Panc1 (cell line): ENCODE measurements at regions not wholly inside any gene's neighbourhood (a gene's known extent, or its start where the extent isn't known, plus 50 kb on each side); places are given as distances from the start of the nearest gene placed in this dataset.

ENCODE experiments used
- ATAC-seq: fragments of 200-7000 bp; cut with Tn5 transposase; 2 replicates; pipeline ENCODE4 v1.9.1; 2020; ENCODE audit warnings: mild to moderate bottlenecking, moderate library complexity
- BruUV-seq: library from RNA; stranded (reverse); fragments of 400-500 nt; replicated peaks from 2 replicates; lab custom pipeline; 2021; lab: Mats Ljungman, UMichigan
- CTCF ChIA-PET: fragments of 300-600 bp; sonication (Branson Sonifier 250); formaldehyde crosslinking; loops from one replicate; lab custom pipeline; 2022; ENCODE audit warnings: antibody characterized with exemption; lab: Charles Lee
- POLR2A ChIA-PET: fragments of 300-600 bp; sonication (Branson Sonifier 250); formaldehyde crosslinking; loops from one replicate; lab custom pipeline; 2022; ENCODE audit warnings: antibody characterized with exemption; lab: Charles Lee
- DNase-seq: peaks from one replicate; pipeline ENCODE4 v3.0.0-alpha.2; 2010; ENCODE audit warnings: low read depth, low spot score
- H3K27ac ChIP-seq: 2 replicates; pipeline ENCODE4 v1.5.1; 2011; ENCODE audit warnings: mild to moderate bottlenecking, low read length, inconsistent platforms
- H3K27me3 ChIP-seq: fragments of 200-500 bp; sonication (Bioruptor generic); 2 replicates; pipeline ENCODE4 v1.6.0; 2014; ENCODE audit warnings: low read length, inconsistent platforms; ENCODE audit not compliant: control insufficient read depth, insufficient read depth
- H3K36me3 ChIP-seq: fragments of 200-500 bp; sonication (Bioruptor generic); 2 replicates; pipeline ENCODE4 v1.5.1; 2014; ENCODE audit warnings: inconsistent platforms, mild to moderate bottlenecking, low read length, moderate library complexity; ENCODE audit not compliant: control insufficient read depth, insufficient read depth
- H3K4me1 ChIP-seq: 2 replicates; pipeline ENCODE4 v1.5.1; 2011; ENCODE audit warnings: inconsistent platforms, mild to moderate bottlenecking, low read length, moderate library complexity; ENCODE audit not compliant: control insufficient read depth, insufficient read depth
- H3K4me3 ChIP-seq, 2 experiments: 2 replicates each; pipeline ENCODE4 v1.5.1; 2011 to 2012; ENCODE audit warnings: low read depth in 2 of 2, low read length in 2 of 2, mild to moderate bottlenecking in 2 of 2, inconsistent platforms in 1 of 2, moderate library complexity in 1 of 2
- H3K9me3 ChIP-seq: fragments of 200-500 bp; sonication (Bioruptor generic); 2 replicates; pipeline ENCODE4 v1.5.1; 2014; ENCODE audit warnings: low read depth, mild to moderate bottlenecking, inconsistent platforms, low read length, moderate library complexity; ENCODE audit not compliant: control insufficient read depth, insufficient read depth
- POLR2AphosphoS5 ChIP-seq: IDR thresholded peaks from 2 replicates; pipeline ENCODE4 v1.6.1; 2012; ENCODE audit warnings: mild to moderate bottlenecking, low read depth, low read length, moderate library complexity
- SIN3A ChIP-seq: IDR thresholded peaks from 2 replicates; pipeline ENCODE4 v1.6.1; 2012; ENCODE audit warnings: low read depth, mild to moderate bottlenecking, low read length, moderate library complexity, borderline replicate concordance; ENCODE audit not compliant: insufficient read depth
- TCF7L2 ChIP-seq: IDR thresholded peaks from 2 replicates; pipeline ENCODE4 v1.6.1; 2011; ENCODE audit warnings: mild to moderate bottlenecking, low read depth, low read length, inconsistent platforms
- in situ Hi-C: cut with HindIII; loops from 2 replicates; pipeline ENCODE4 v1.10.0; 2016; ENCODE audit warnings: low sequenced_read_pairs, low pct_unique_long_range_greater_than_20kb
- intact Hi-C: fragments of 100-400 bp; cut with micrococcal nuclease; formaldehyde crosslinking; loops from one replicate; pipeline ENCODE4 v1.10.0; 2022; ENCODE audit not compliant: unreplicated experiment
- TF ChIP-seq, protein P1 (sequence below), 2 experiments: IDR thresholded peaks; 2 replicates each; pipeline ENCODE4 v1.6.1; 2011 to 2012; ENCODE audit warnings: low read depth in 2 of 2, control low read depth in 1 of 2, low read length in 1 of 2, mild to moderate bottlenecking in 1 of 2, moderate library complexity in 1 of 2; ENCODE audit not compliant: insufficient read depth in 1 of 2
- TF ChIP-seq, protein P2 (sequence below): fragments of 450-650 bp; IDR thresholded peaks from 2 replicates; pipeline ENCODE4 v1.5.1; 2017; ENCODE audit warnings: mild to moderate bottlenecking

DNA sequence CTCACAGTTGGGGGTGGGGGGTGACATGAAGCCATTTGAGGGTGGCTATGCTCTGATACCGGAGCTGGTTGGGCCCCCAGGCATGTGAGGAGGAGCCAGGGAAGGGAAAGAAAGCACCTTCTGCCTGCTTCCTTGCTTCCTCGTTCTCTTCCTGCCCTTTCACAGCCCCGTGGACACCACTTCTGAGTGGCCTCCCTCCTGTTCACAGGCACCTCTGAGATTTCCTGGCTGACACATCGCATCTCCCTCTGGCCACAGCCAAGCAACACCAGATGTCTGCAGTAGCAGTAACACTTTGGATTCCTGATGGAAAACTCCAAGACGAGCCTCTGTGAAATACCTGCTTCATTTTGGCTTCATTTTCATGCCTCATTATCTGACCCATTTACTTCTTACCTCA, 64.7 kb upstream of the ST3GAL5 start:
- no TSS peak for BruUV-seq
- intact Hi-C loops (no loop called here), in situ Hi-C loops (no loop called here)
- Histone ChIP-seq H3K9me3 (no peaks in the 10 kb centered on the region), H3K27ac (no peak overlapping the region), H3K36me3 (no peaks in the 10 kb centered on the region), H3K4me3 (no peak overlapping the region), H3K27me3 (no peaks in the 10 kb centered on the region), H3K4me1 (no peaks in the 10 kb centered on the region)
- POLR2A ChIA-PET = no interaction called here
- DNase-seq (no peak), ATAC-seq (no peak)
- TF ChIP-seq, protein P1, sequence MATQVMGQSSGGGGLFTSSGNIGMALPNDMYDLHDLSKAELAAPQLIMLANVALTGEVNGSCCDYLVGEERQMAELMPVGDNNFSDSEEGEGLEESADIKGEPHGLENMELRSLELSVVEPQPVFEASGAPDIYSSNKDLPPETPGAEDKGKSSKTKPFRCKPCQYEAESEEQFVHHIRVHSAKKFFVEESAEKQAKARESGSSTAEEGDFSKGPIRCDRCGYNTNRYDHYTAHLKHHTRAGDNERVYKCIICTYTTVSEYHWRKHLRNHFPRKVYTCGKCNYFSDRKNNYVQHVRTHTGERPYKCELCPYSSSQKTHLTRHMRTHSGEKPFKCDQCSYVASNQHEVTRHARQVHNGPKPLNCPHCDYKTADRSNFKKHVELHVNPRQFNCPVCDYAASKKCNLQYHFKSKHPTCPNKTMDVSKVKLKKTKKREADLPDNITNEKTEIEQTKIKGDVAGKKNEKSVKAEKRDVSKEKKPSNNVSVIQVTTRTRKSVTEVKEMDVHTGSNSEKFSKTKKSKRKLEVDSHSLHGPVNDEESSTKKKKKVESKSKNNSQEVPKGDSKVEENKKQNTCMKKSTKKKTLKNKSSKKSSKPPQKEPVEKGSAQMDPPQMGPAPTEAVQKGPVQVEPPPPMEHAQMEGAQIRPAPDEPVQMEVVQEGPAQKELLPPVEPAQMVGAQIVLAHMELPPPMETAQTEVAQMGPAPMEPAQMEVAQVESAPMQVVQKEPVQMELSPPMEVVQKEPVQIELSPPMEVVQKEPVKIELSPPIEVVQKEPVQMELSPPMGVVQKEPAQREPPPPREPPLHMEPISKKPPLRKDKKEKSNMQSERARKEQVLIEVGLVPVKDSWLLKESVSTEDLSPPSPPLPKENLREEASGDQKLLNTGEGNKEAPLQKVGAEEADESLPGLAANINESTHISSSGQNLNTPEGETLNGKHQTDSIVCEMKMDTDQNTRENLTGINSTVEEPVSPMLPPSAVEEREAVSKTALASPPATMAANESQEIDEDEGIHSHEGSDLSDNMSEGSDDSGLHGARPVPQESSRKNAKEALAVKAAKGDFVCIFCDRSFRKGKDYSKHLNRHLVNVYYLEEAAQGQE (IDR thresholded peaks at IDR 0.05; ENCODE audit: insufficient read depth in 1 of 2, low read depth in 2 of 2, low read length in 1 of 2) = no peak
- TF ChIP-seq, protein P2, sequence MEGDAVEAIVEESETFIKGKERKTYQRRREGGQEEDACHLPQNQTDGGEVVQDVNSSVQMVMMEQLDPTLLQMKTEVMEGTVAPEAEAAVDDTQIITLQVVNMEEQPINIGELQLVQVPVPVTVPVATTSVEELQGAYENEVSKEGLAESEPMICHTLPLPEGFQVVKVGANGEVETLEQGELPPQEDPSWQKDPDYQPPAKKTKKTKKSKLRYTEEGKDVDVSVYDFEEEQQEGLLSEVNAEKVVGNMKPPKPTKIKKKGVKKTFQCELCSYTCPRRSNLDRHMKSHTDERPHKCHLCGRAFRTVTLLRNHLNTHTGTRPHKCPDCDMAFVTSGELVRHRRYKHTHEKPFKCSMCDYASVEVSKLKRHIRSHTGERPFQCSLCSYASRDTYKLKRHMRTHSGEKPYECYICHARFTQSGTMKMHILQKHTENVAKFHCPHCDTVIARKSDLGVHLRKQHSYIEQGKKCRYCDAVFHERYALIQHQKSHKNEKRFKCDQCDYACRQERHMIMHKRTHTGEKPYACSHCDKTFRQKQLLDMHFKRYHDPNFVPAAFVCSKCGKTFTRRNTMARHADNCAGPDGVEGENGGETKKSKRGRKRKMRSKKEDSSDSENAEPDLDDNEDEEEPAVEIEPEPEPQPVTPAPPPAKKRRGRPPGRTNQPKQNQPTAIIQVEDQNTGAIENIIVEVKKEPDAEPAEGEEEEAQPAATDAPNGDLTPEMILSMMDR = no peak
- no peak for TF ChIP-seq POLR2AphosphoS5
- no peak for TF ChIP-seq TCF7L2
- TF ChIP-seq SIN3A = no peak
- CTCF ChIA-PET = no interaction called here

DNA sequence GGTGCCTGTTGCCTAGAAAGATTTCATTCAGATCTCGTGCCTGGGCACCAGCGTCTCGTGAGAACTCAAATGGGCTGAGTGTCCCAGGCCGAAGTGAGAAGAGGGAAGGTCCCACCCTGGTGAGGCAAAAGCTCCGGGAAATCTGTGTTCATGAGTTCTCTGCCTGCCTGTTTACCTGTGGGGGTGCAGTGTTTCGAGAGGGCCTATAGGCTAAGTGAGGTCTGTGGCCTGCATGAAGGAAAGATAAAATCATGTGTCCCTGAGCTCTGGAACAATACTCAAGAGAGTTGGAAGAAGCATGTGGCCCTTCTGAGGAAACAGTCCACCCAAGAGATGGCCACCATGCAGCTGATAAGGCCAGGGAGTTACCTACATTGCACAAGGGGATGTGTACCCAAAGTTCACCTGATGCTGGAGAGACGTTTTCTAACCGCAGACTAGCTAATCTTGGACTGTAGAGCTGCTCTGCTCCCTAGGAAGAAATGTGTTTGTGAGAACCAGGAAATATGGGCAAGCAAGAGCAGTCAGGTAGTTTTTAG, 63.5 kb upstream of the ST3GAL5 start:
- intact Hi-C loops = no loop called here
- Histone ChIP-seq H3K36me3 (no peaks in the 10 kb centered on the region), H3K9me3 (peaks cover 7% of the 10 kb centered on the region; the same call in 1 of the 2 replicates), H3K27me3 (no peaks in the 10 kb centered on the region), H3K4me1 (no peaks in the 10 kb centered on the region), H3K4me3 (no peak overlapping the region), H3K27ac (no peak overlapping the region)
- BruUV-seq = no TSS peak
- DNase-seq = no peak
- in situ Hi-C loops = no loop called here
- ChIA-PET CTCF (no interaction called here), POLR2A (no interaction called here)
- no peak for TF ChIP-seq POLR2AphosphoS5
- TF ChIP-seq, protein P1 (IDR thresholded peaks at IDR 0.05; ENCODE audit: insufficient read depth in 1 of 2, low read depth in 2 of 2, low read length in 1 of 2) = no peak
- TF ChIP-seq TCF7L2 = no peak
- TF ChIP-seq, protein P2 = no peak
- ATAC-seq = no peak
